Globus pallidus (tissue), 1 donor: ENCODE measurements at regions not wholly inside any gene's neighbourhood (a gene's known extent, or its start where the extent isn't known, plus 50 kb on each side); places are given as distances from the start of the nearest gene placed in this dataset.

Experiments used
- DNase-seq: peaks from one replicate; pipeline ENCODE4 v3.0.0-alpha.2; 2015; ENCODE audit warnings: low spot score

- no peak for DNase-seq
Measured at GRCh38 chr6:4587171-4587570, 189.0 kb upstream of the CDYL start.

- DNase-seq = no peak
Measured at GRCh38 chr6:4586469-4586859, 189.7 kb upstream of the CDYL start.

GRCh38 chr6:4585682-4586468 is 190.3 kb upstream of the CDYL start:
- DNase-seq = peak; percentile 57

GRCh38 chr6:4584801-4585200 is 191.4 kb upstream of the CDYL start:
- no peak for DNase-seq

- DNase-seq = no peak
Measured at GRCh38 chr6:4582506-4583417, 193.4 kb upstream of the CDYL start.

GRCh38 chr6:4581468-4582385 is 194.5 kb upstream of the CDYL start:
- DNase-seq = peak; percentile 27

GRCh38 chr6:4580361-4580760 is 195.8 kb upstream of the CDYL start:
- no peak for DNase-seq

GRCh38 chr6:4577406-4577805 is 198.8 kb upstream of the CDYL start:
- peak; percentile 66 for DNase-seq

- DNase-seq = no peak
Measured at GRCh38 chr6:4575714-4576113, 200.5 kb upstream of the CDYL start.

GRCh38 chr6:4574007-4574406 is 202.2 kb upstream of the CDYL start:
- DNase-seq = no peak

- no peak for DNase-seq
Measured at GRCh38 chr6:4571011-4571410, 205.2 kb upstream of the CDYL start.

GRCh38 chr6:4568138-4568537 is 208.1 kb upstream of the CDYL start:
- no peak for DNase-seq

- DNase-seq = no peak
Measured at GRCh38 chr6:4567141-4567540, 209.1 kb upstream of the CDYL start.

GRCh38 chr6:4565301-4566250 is 210.6 kb upstream of the CDYL start:
- no peak for DNase-seq

GRCh38 chr6:4564801-4565271 is 211.4 kb upstream of the CDYL start:
- peak; percentile 43 for DNase-seq

GRCh38 chr6:4563877-4564276 is 212.3 kb upstream of the CDYL start:
- no peak for DNase-seq

GRCh38 chr6:4563156-4563555 is 213.0 kb upstream of the CDYL start:
- peak; percentile 37 for DNase-seq

GRCh38 chr6:4561773-4562400 is 214.3 kb upstream of the CDYL start:
- no peak for DNase-seq

- DNase-seq = no peak
Measured at GRCh38 chr6:4561078-4561435, 215.1 kb upstream of the CDYL start.
